Liver (tissue), 8 donors: ENCODE measurements at regions not wholly inside any gene's neighbourhood (a gene's known extent, or its start where the extent isn't known, plus 50 kb on each side); places are given as distances from the start of the nearest gene placed in this dataset.

ENCODE experiments used
- DNase-seq: peaks from one replicate; pipeline ENCODE4 v3.0.0-alpha.2; 2017; ENCODE audit warnings: low spot score
- H3K27ac ChIP-seq, 2 donors: one replicate each; pipeline ENCODE4 v1.7.0; 2013; ENCODE audit warnings: inconsistent platforms in 2 of 2, low read length in 2 of 2, control low read depth in 1 of 2, low read depth in 1 of 2, mild to moderate bottlenecking in 1 of 2
- H3K27me3 ChIP-seq, 4 donors: one replicate each; pipeline versions ENCODE4 v1.6.1 to v1.7.0; 2013; ENCODE audit warnings: low read length in 3 of 4, inconsistent platforms in 1 of 4, mild to moderate bottlenecking in 1 of 4, moderate library complexity in 1 of 4; ENCODE audit not compliant: control insufficient read depth in 4 of 4, insufficient read depth in 4 of 4
- H3K36me3 ChIP-seq, 4 donors: one replicate each; pipeline versions ENCODE4 v1.6.1 to v1.7.0; 2013; ENCODE audit warnings: low read length in 3 of 4, mild to moderate bottlenecking in 3 of 4, low read depth in 1 of 4, moderate library complexity in 1 of 4; ENCODE audit not compliant: control insufficient read depth in 4 of 4, insufficient read depth in 3 of 4
- H3K4me1 ChIP-seq, 4 donors: one replicate each; pipeline versions ENCODE4 v1.6.1 to v1.7.0; 2013; ENCODE audit warnings: low read length in 3 of 4, mild to moderate bottlenecking in 3 of 4, moderate library complexity in 1 of 4; ENCODE audit not compliant: control insufficient read depth in 4 of 4, insufficient read depth in 4 of 4
- H3K4me3 ChIP-seq, 3 donors: one replicate each; pipeline versions ENCODE4 v1.6.1 to v1.7.0; 2013; ENCODE audit warnings: low read length in 3 of 3, control low read depth in 1 of 3, low read depth in 1 of 3, mild to moderate bottlenecking in 1 of 3
- H3K9ac ChIP-seq, 2 donors: one replicate each; pipeline ENCODE4 v1.7.0; 2013; ENCODE audit warnings: low read length in 2 of 2, mild to moderate bottlenecking in 2 of 2, moderate library complexity in 2 of 2, control low read depth in 1 of 2, low read depth in 1 of 2
- H3K9me3 ChIP-seq, 4 donors: one replicate each; pipeline versions ENCODE4 v1.6.1 to v1.7.0; 2013; ENCODE audit warnings: low read length in 3 of 4; ENCODE audit not compliant: control insufficient read depth in 4 of 4
- ATF3 ChIP-seq: IDR thresholded peaks from 2 replicates; pipeline ENCODE4 v1.6.1; 2016; ENCODE audit warnings: antibody characterized with exemption
- CTCF ChIP-seq: fragments of 150-350 bp; IDR thresholded peaks from 2 replicates; pipeline ENCODE4 v1.5.1; 2017; ENCODE audit warnings: improper control_type of control experiment, low read depth, low read length; ENCODE audit not compliant: missing input control
- FOXA1 ChIP-seq: IDR thresholded peaks from 2 replicates; pipeline ENCODE4 v1.6.1; 2016; ENCODE audit warnings: antibody characterized with exemption
- FOXA2 ChIP-seq: IDR thresholded peaks from 2 replicates; pipeline ENCODE4 v1.6.1; 2016; ENCODE audit warnings: antibody characterized with exemption
- HNF4A ChIP-seq, 2 donors: conservative IDR thresholded peaks; 2 replicates each; pipeline ENCODE4 v1.6.1; 2016; ENCODE audit warnings: antibody characterized with exemption in 2 of 2, mild to moderate bottlenecking in 2 of 2
- HNF4G ChIP-seq: IDR thresholded peaks from 2 replicates; pipeline ENCODE4 v1.6.1; 2016; ENCODE audit warnings: antibody characterized with exemption
- JUND ChIP-seq, 2 donors: IDR thresholded peaks; 2 replicates each; pipeline ENCODE4 v1.6.1; 2016; ENCODE audit warnings: antibody characterized with exemption in 2 of 2
- NR2F2 ChIP-seq: IDR thresholded peaks from 2 replicates; pipeline ENCODE4 v1.6.1; 2016; ENCODE audit warnings: antibody characterized with exemption
- RAD21 ChIP-seq, 2 donors: IDR thresholded peaks; 2 replicates each; pipeline ENCODE4 v1.6.1; 2016; ENCODE audit warnings: antibody characterized with exemption in 2 of 2, mild to moderate bottlenecking in 2 of 2
- RXRA ChIP-seq, 2 donors: IDR thresholded peaks; 2 replicates each; pipeline ENCODE4 v1.6.1; 2017 to 2018; ENCODE audit warnings: antibody characterized with exemption in 2 of 2, mild to moderate bottlenecking in 1 of 2
- SP1 ChIP-seq: IDR thresholded peaks from 2 replicates; pipeline ENCODE4 v1.6.1; 2018; ENCODE audit warnings: antibody characterized with exemption, mild to moderate bottlenecking
- TAF1 ChIP-seq: conservative IDR thresholded peaks from 2 replicates; pipeline ENCODE4 v1.6.1; 2016; ENCODE audit warnings: antibody characterized with exemption, mild to moderate bottlenecking
- YY1 ChIP-seq: IDR thresholded peaks from 2 replicates; pipeline ENCODE4 v1.6.1; 2016; ENCODE audit warnings: antibody characterized with exemption, mild to moderate bottlenecking
- WGBS: extraction: QIAGEN DNeasy Blood & Tissue Kit; methylation state at CpG from one replicate; pipeline ENCODE4 v1.1.7; 2013; 5-methylcytosine and 5-hydroxymethylcytosine counted together
- TF ChIP-seq, protein P1 (sequence below): IDR thresholded peaks from 2 replicates; pipeline ENCODE4 v1.6.1; 2016; ENCODE audit warnings: antibody characterized with exemption
- donor health status: healthy.
- donor health status: healthy.
- donor health status: healthy.
- donor health status: healthy.
- donor health status: healthy.

DNA sequence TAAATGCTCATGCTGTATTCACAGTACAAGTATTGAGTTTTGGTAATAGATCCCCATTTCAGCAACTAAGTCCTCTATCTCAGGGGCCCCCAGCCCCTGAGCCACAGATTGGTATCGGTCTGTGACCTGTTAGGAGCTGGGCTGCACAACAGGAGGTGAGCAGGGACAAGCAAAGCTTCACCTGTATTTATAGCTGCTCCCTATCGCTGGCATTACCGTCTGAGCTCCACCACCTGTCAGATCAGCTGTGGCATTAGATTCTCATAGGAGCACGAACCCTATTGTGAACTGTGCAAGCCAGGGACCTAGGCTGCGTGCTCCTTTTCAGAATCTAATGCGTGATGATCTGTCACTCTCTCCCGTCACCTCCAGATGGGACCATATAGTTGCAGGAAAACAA lies 262.8 kb upstream of the UBE2E2 start:
- 80% methylated on average over 7 of the region's 7 CpGs for WGBS

GRCh38 chr3:22942981-22943380 lies 260.1 kb upstream of the UBE2E2 start:
- Histone ChIP-seq H3K4me1 (no peaks in the 10 kb centered on the region), H3K9me3 (no peaks in the 10 kb centered on the region), H3K27ac (no peak overlapping the region), H3K4me3 (no peak overlapping the region), H3K36me3 (no peaks in the 10 kb centered on the region), H3K9ac (no peak overlapping the region), H3K27me3 (no peaks in the 10 kb centered on the region)
- no peak for TF ChIP-seq NR2F2
- TF ChIP-seq JUND (IDR thresholded peaks at IDR 0.05), result no peak
- TF ChIP-seq RAD21 (IDR thresholded peaks at IDR 0.05), result no peak
- no peak for TF ChIP-seq TAF1
- TF ChIP-seq YY1, result no peak
- TF ChIP-seq HNF4A (conservative IDR thresholded peaks at IDR 0.05), result no peak
- TF ChIP-seq HNF4G, result no peak
- DNase-seq, result no peak

More for the DNA sequence above, 262.8 kb upstream of the UBE2E2 start:
- H3K27me3 ChIP-seq, result no peaks in the 10 kb centered on the region
- H3K4me1 ChIP-seq, result no peaks in the 10 kb centered on the region
- no peaks in the 10 kb centered on the region for H3K36me3 ChIP-seq
- no peak overlapping the region for H3K9ac ChIP-seq
- DNase-seq, result no peak
- TF ChIP-seq FOXA2 (no peak), TAF1 (no peak), SP1 (no peak), NR2F2 (no peak), HNF4G (no peak), FOXA1 (no peak), RXRA (IDR thresholded peaks at IDR 0.05) (no peak), YY1 (no peak), HNF4A (conservative IDR thresholded peaks at IDR 0.05) (no peak)
- TF ChIP-seq, protein P1, sequence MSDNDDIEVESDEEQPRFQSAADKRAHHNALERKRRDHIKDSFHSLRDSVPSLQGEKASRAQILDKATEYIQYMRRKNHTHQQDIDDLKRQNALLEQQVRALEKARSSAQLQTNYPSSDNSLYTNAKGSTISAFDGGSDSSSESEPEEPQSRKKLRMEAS, result no peak
- H3K9me3 ChIP-seq, result no peaks in the 10 kb centered on the region
- no peak overlapping the region for H3K27ac ChIP-seq
- no peak overlapping the region for H3K4me3 ChIP-seq

GRCh38 chr3:22947851-22948250 lies 255.3 kb upstream of the UBE2E2 start:
- H3K4me1 ChIP-seq, result no peaks in the 10 kb centered on the region
- H3K27me3 ChIP-seq, result no peaks in the 10 kb centered on the region
- H3K9ac ChIP-seq, result no peak overlapping the region
- DNase-seq, result no peak
- H3K4me3 ChIP-seq, result no peak overlapping the region
- 91% methylated on average over 2 of the region's 2 CpGs for WGBS
- no peak overlapping the region for H3K27ac ChIP-seq
- no peaks in the 10 kb centered on the region for H3K9me3 ChIP-seq
- TF ChIP-seq YY1 (no peak), JUND (IDR thresholded peaks at IDR 0.05) (no peak), CTCF (no peak), TAF1 (no peak), HNF4A (conservative IDR thresholded peaks at IDR 0.05) (no peak), NR2F2 (no peak), ATF3 (no peak), SP1 (no peak), FOXA1 (no peak)
- no peaks in the 10 kb centered on the region for H3K36me3 ChIP-seq

- no peak for DNase-seq
- H3K9me3 ChIP-seq, result no peaks in the 10 kb centered on the region
- no peak for TF ChIP-seq CTCF
- no peak for TF ChIP-seq RXRA (IDR thresholded peaks at IDR 0.05)
- TF ChIP-seq JUND (IDR thresholded peaks at IDR 0.05), result no peak
- no peak for TF ChIP-seq SP1
- no peak for TF ChIP-seq YY1
- no peak for TF ChIP-seq NR2F2
- no peak for TF ChIP-seq ATF3
Measured at GRCh38 chr3:22951910-22952309, 251.2 kb upstream of the UBE2E2 start.

More at GRCh38 chr3:22951910-22952309, 251.2 kb upstream of the UBE2E2 start:
- Histone ChIP-seq H3K27ac (no peak overlapping the region), H3K36me3 (no peaks in the 10 kb centered on the region), H3K27me3 (no peaks in the 10 kb centered on the region), H3K4me3 (no peak overlapping the region), H3K9ac (no peak overlapping the region), H3K4me1 (no peaks in the 10 kb centered on the region)
